IPS-18a (cell line): ENCODE measurements at regions not wholly inside any gene's neighbourhood (a gene's known extent, or its start where the extent isn't known, plus 50 kb on each side); places are given as distances from the start of the nearest gene placed in this dataset.
"Not testable (repeated sequence)": the region's sequence is repeated elsewhere in the genome, so short reads cannot be mapped to it uniquely, and the experiment has no call there.

ENCODE experiments used
- H3K27ac ChIP-seq: one replicate; pipeline ENCODE4 v1.5.1; 2013; ENCODE audit warnings: low read length
- H3K27me3 ChIP-seq: one replicate; pipeline ENCODE4 v1.6.1; 2013; ENCODE audit warnings: mild to moderate bottlenecking, low read length; ENCODE audit not compliant: control insufficient read depth, insufficient read depth
- H3K36me3 ChIP-seq: one replicate; pipeline ENCODE4 v1.6.1; 2013; ENCODE audit warnings: low read depth, low read length; ENCODE audit not compliant: control insufficient read depth
- H3K4me1 ChIP-seq: one replicate; pipeline ENCODE4 v1.6.1; 2013; ENCODE audit warnings: low read depth, low read length; ENCODE audit not compliant: control insufficient read depth
- H3K4me3 ChIP-seq: one replicate; pipeline ENCODE4 v1.5.1; 2013; ENCODE audit warnings: low read length
- H3K9ac ChIP-seq: one replicate; pipeline ENCODE4 v1.6.1; 2013; ENCODE audit warnings: mild to moderate bottlenecking, low read length, moderate library complexity
- H3K9me3 ChIP-seq: one replicate; pipeline ENCODE4 v1.6.1; 2013; ENCODE audit warnings: low read depth, low read length; ENCODE audit not compliant: control insufficient read depth

- Histone ChIP-seq H3K27ac (no peak overlapping the region), H3K36me3 (no peaks in the 10 kb centered on the region), H3K9ac (no peak overlapping the region), H3K27me3 (no peaks in the 10 kb centered on the region), H3K9me3 (no peaks in the 10 kb centered on the region), H3K4me3 (no peak overlapping the region), H3K4me1 (no peaks in the 10 kb centered on the region)
Measured at GRCh38 chr3:145483992-145484391, 677.0 kb downstream of the PLOD2 start.

- no peak overlapping the region for H3K4me3 ChIP-seq
- H3K36me3 ChIP-seq: no peaks in the 10 kb centered on the region
- peaks cover 10% of the 10 kb centered on the region for H3K4me1 ChIP-seq
- H3K9me3 ChIP-seq: no peaks in the 10 kb centered on the region
- no peaks in the 10 kb centered on the region for H3K27me3 ChIP-seq
- H3K9ac ChIP-seq: no peak overlapping the region
- H3K27ac ChIP-seq: no peak overlapping the region
Measured at GRCh38 chr3:145489011-145489410, 672.0 kb downstream of the PLOD2 start.

- H3K36me3 ChIP-seq: no peaks in the 10 kb centered on the region
- H3K9ac ChIP-seq: no peak overlapping the region
- peaks cover 10% of the 10 kb centered on the region for H3K4me1 ChIP-seq
- H3K27me3 ChIP-seq: no peaks in the 10 kb centered on the region
- H3K27ac ChIP-seq: no peak overlapping the region
- no peaks in the 10 kb centered on the region for H3K9me3 ChIP-seq
- no peak overlapping the region for H3K4me3 ChIP-seq
Measured at GRCh38 chr3:145490088-145491048, 670.6 kb downstream of the PLOD2 start.

GRCh38 chr3:145492456-145492855, 668.5 kb downstream of the PLOD2 start:
- H3K27me3 ChIP-seq: no peaks in the 10 kb centered on the region
- no peak overlapping the region for H3K9ac ChIP-seq
- H3K36me3 ChIP-seq: no peaks in the 10 kb centered on the region
- H3K27ac ChIP-seq: no peak overlapping the region
- no peak overlapping the region for H3K4me3 ChIP-seq
- H3K4me1 ChIP-seq: peaks cover 10% of the 10 kb centered on the region
- H3K9me3 ChIP-seq: no peaks in the 10 kb centered on the region

- H3K27me3 ChIP-seq, H3K9ac ChIP-seq, H3K4me3 ChIP-seq, H3K36me3 ChIP-seq, H3K9me3 ChIP-seq, H3K27ac ChIP-seq, H3K4me1 ChIP-seq: not testable (repeated sequence)
Measured at GRCh38 chr3:145517416-145517815, 643.6 kb downstream of the PLOD2 start.

GRCh38 chr3:145518639-145519038, 642.3 kb downstream of the PLOD2 start:
- H3K27me3 ChIP-seq: no peaks in the 10 kb centered on the region
- peaks cover 8% of the 10 kb centered on the region for H3K4me1 ChIP-seq
- no peaks in the 10 kb centered on the region for H3K9me3 ChIP-seq
- H3K36me3 ChIP-seq: no peaks in the 10 kb centered on the region
- H3K27ac ChIP-seq: no peak overlapping the region
- no peak overlapping the region for H3K4me3 ChIP-seq
- H3K9ac ChIP-seq: no peak overlapping the region

- Histone ChIP-seq H3K4me1 (peaks cover 8% of the 10 kb centered on the region), H3K27me3 (no peaks in the 10 kb centered on the region), H3K9ac (no peak overlapping the region), H3K9me3 (no peaks in the 10 kb centered on the region), H3K27ac (no peak overlapping the region), H3K36me3 (no peaks in the 10 kb centered on the region), H3K4me3 (no peak overlapping the region)
Measured at GRCh38 chr3:145519398-145520047, 641.5 kb downstream of the PLOD2 start.

GRCh38 chr3:145522179-145522578, 638.8 kb downstream of the PLOD2 start:
- Histone ChIP-seq H3K27ac (no peak overlapping the region), H3K27me3 (no peaks in the 10 kb centered on the region), H3K4me3 (no peak overlapping the region), H3K9ac (no peak overlapping the region), H3K36me3 (no peaks in the 10 kb centered on the region), H3K9me3 (no peaks in the 10 kb centered on the region), H3K4me1 (peaks cover 8% of the 10 kb centered on the region)

GRCh38 chr3:145522893-145523651, 637.9 kb downstream of the PLOD2 start:
- Histone ChIP-seq H3K4me1 (peaks cover 8% of the 10 kb centered on the region), H3K4me3 (no peak overlapping the region), H3K9ac (no peak overlapping the region), H3K36me3 (no peaks in the 10 kb centered on the region), H3K27me3 (no peaks in the 10 kb centered on the region), H3K9me3 (no peaks in the 10 kb centered on the region), H3K27ac (no peak overlapping the region)

GRCh38 chr3:145531548-145531947, 629.4 kb downstream of the PLOD2 start:
- H3K27ac ChIP-seq: no peak overlapping the region
- H3K36me3 ChIP-seq: no peaks in the 10 kb centered on the region
- H3K9me3 ChIP-seq: no peaks in the 10 kb centered on the region
- no peak overlapping the region for H3K9ac ChIP-seq
- no peaks in the 10 kb centered on the region for H3K4me1 ChIP-seq
- no peaks in the 10 kb centered on the region for H3K27me3 ChIP-seq
- no peak overlapping the region for H3K4me3 ChIP-seq

GRCh38 chr3:145533696-145534095, 627.3 kb downstream of the PLOD2 start:
- Histone ChIP-seq H3K4me1 (no peaks in the 10 kb centered on the region), H3K27me3 (no peaks in the 10 kb centered on the region), H3K9me3 (no peaks in the 10 kb centered on the region), H3K4me3 (no peak overlapping the region), H3K9ac (no peak overlapping the region), H3K27ac (no peak overlapping the region), H3K36me3 (no peaks in the 10 kb centered on the region)
